Choroid plexus epithelial cell (primary cell): ENCODE measurements at regions not wholly inside any gene's neighbourhood (a gene's known extent, or its start where the extent isn't known, plus 50 kb on each side); places are given as distances from the start of the nearest gene placed in this dataset.

Experiments used
- DNase-seq: peaks from one replicate; pipeline ENCODE4 v3.0.0-alpha.2; 2010; ENCODE audit warnings: low read depth
- H3K4me3 ChIP-seq: 2 replicates; pipeline ENCODE4 v1.5.1; 2011; ENCODE audit warnings: low read depth, mild to moderate bottlenecking, control low read depth, low read length, moderate library complexity
- CTCF ChIP-seq: conservative IDR thresholded peaks from 2 replicates; pipeline ENCODE4 v1.5.1; 2011; ENCODE audit warnings: low read depth, mild to moderate bottlenecking, control low read depth, inconsistent platforms, low read length, moderate library complexity

DNA sequence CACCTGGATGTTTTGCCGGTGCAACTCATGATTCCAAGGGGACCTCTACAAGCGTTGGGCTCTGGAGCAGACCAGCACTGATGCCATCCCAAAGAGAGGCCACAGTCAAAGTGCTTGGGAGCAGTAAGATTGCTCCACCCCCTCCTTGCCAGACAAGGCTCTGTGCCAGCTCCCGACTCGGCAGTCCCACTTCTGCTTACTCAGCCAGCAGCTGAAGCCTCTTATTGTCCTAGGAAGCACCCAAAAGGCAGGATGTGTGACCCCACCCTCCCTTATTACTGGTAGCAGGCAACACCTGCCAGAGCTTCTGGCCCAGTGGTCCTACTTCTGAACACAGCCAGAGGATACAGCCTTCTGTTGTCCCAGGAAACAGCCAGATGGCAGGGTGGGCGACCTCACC is 614.2 kb downstream of the TENT5A start:
- H3K4me3 ChIP-seq, result no peak overlapping the region
- no peak for TF ChIP-seq CTCF
- DNase-seq, result no peak

- no peak for TF ChIP-seq CTCF
- no peak for DNase-seq
- no peak overlapping the region for H3K4me3 ChIP-seq
Measured at GRCh38 chr6:81130969-81131368, 621.5 kb downstream of the TENT5A start.

- TF ChIP-seq CTCF, result no peak
- no peak for DNase-seq
- no peak overlapping the region for H3K4me3 ChIP-seq
Measured at GRCh38 chr6:81130061-81130460, 622.4 kb downstream of the TENT5A start.

DNA sequence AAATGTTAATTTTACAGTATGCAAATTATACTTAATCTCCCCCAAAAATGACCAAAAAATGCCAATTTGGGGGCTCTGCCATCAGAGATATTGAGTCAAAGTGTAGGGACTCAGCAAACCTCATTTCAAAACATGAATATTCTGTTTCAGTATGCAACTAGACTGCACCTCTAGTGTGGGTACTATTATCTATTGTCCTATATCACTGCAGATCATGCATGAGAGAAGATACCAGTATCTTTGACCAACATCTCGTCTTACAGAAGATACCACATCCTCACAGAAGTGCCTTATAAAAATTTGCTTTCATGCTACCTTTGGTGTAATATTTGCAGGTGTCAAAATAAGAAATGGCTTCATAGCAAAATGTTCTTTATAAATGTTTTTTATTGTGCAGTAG is 623.8 kb downstream of the TENT5A start:
- no peak overlapping the region for H3K4me3 ChIP-seq
- no peak for TF ChIP-seq CTCF
- no peak for DNase-seq

- no peak overlapping the region for H3K4me3 ChIP-seq
- TF ChIP-seq CTCF, result no peak
- peak; percentile 20 for DNase-seq
Measured at GRCh38 chr6:81126150-81126549, 626.3 kb downstream of the TENT5A start.

DNA sequence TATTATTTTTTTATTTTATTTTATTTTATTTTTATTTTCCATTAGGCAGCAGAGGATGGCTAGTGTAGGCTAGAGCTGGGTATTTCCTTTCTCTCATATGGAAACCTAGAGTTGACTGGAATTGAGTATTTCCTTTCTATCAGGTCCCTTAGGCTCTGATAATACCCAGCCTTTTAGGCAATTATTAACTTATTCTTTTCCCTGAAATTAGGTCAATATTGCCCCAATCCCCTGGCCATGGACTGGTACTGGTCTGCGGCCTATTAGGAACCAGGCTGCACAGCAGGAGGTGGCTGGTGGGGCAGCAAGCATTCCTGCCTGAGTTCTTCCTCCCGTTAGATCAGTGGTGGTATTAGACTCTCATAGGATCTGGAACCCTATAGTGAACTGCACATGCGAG is 632.2 kb downstream of the TENT5A start:
- TF ChIP-seq CTCF, result no peak
- DNase-seq, result no peak

GRCh38 chr6:81105998-81106397 is 646.5 kb downstream of the TENT5A start:
- no peak overlapping the region for H3K4me3 ChIP-seq
- DNase-seq, result peak; percentile 17
- peak; percentile 16 for TF ChIP-seq CTCF

More for the DNA sequence above, 632.2 kb downstream of the TENT5A start:
- no peak overlapping the region for H3K4me3 ChIP-seq
